DND-41 (cell line): ENCODE measurements at regions not wholly inside any gene's neighbourhood (a gene's known extent, or its start where the extent isn't known, plus 50 kb on each side); places are given as distances from the start of the nearest gene placed in this dataset.

Source experiments
- ATAC-seq: fragments of 200-7000 bp; cut with Tn5 transposase; 3 replicates; pipeline ENCODE4 v1.9.1; 2021; ENCODE audit warnings: low read depth; ENCODE audit not compliant: insufficient read depth
- DNase-seq: peaks from one replicate; pipeline ENCODE4 v3.0.0-alpha.2; 2020
- H2AFZ ChIP-seq: 2 replicates; pipeline ENCODE4 v1.6.0; 2012; ENCODE audit warnings: low read depth, low read length
- H3K27ac ChIP-seq: 2 replicates; pipeline ENCODE4 v1.5.1; 2012; ENCODE audit warnings: low read length, inconsistent platforms
- H3K27me3 ChIP-seq: fragments of 200-600 bp; sonication (generic); 2 replicates; pipeline ENCODE4 v1.6.0; 2012; ENCODE audit warnings: low read length, mild to moderate bottlenecking, inconsistent platforms; ENCODE audit not compliant: insufficient read depth, poor library complexity
- H3K36me3 ChIP-seq: 2 replicates; pipeline ENCODE4 v1.5.1; 2012; ENCODE audit warnings: low read length, inconsistent platforms; ENCODE audit not compliant: insufficient read depth
- H3K4me1 ChIP-seq: 2 replicates; pipeline ENCODE4 v1.5.1; 2012; ENCODE audit warnings: mild to moderate bottlenecking, low read length; ENCODE audit not compliant: insufficient read depth
- H3K4me2 ChIP-seq: 2 replicates; pipeline ENCODE4 v1.6.0; 2012; ENCODE audit warnings: mild to moderate bottlenecking, moderate library complexity, low read length, inconsistent platforms; ENCODE audit not compliant: insufficient read depth
- H3K4me3 ChIP-seq, 2 experiments: fragments of 200-600 bp in 1 of 2; shearing (Covaris generic) in 1 of 2; 2 replicates each; pipeline ENCODE4 v1.5.1; 2012 to 2016; ENCODE audit warnings: inconsistent platforms in 2 of 2, low read length in 2 of 2, mild to moderate bottlenecking in 2 of 2, low read depth in 1 of 2, moderate library complexity in 1 of 2
- H3K79me2 ChIP-seq: 2 replicates; pipeline ENCODE4 v1.6.0; 2012; ENCODE audit warnings: low read length, inconsistent platforms; ENCODE audit not compliant: insufficient read depth
- H3K9ac ChIP-seq: 2 replicates; pipeline ENCODE4 v1.6.0; 2012; ENCODE audit warnings: low read depth, mild to moderate bottlenecking, inconsistent platforms, low read length, moderate library complexity
- H3K9me3 ChIP-seq: 2 replicates; pipeline ENCODE4 v1.5.1; 2012; ENCODE audit warnings: low read length, moderate library complexity, mild to moderate bottlenecking, inconsistent platforms; ENCODE audit not compliant: insufficient read depth, severe bottlenecking
- H4K20me1 ChIP-seq: 2 replicates; pipeline ENCODE4 v1.6.0; 2012; ENCODE audit warnings: low read length; ENCODE audit not compliant: insufficient read depth
- EZH2 ChIP-seq: IDR thresholded peaks from 3 replicates; pipeline ENCODE4 v1.6.1; 2012; ENCODE audit warnings: borderline replicate concordance, low read depth, mild to moderate bottlenecking, moderate library complexity, low read length, inconsistent platforms; ENCODE audit not compliant: severe bottlenecking
- TF ChIP-seq, protein P1 (sequence below): IDR thresholded peaks from 2 replicates; pipeline ENCODE4 v1.5.1; 2012; ENCODE audit warnings: borderline replicate concordance, low read length, moderate library complexity, mild to moderate bottlenecking; ENCODE audit not compliant: poor library complexity, severe bottlenecking; ENCODE audit errors: extremely low read depth

DNA sequence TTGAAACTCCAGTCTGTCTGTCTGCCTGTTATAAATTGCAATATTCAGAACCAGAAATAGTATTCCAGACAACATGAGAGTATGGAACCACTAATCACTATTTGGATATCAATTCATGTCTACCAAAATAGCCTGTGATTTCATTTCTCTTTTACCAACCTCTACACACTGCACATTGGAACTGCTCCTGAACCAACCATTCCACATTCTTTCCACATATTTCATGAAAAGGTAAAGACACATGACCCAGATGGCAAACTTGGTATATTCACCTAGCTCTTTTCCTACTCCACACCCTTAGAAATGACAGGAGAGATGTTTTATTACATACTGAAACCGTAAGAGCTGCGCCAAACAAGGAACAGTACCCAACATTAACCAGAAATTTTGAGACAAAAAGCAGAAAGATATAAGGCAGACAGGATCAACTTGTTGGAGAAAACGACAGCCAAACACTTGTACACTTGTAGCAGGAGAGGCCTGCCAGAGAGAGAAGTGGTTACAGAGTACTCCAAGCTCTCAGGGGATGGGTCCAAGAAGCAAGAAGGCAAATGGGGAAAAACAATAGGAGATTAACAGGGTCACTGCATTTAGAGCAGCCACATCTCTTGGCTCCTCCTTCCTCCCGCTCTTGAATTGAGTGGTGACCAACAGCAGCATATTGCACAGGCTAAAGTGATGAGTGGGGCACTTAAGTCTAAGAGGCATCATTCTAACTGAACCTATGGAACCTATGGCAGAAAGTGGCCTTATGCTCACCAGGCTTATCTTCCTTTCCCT lies 148.7 kb downstream of the SETD4 start:
- H3K36me3 ChIP-seq: no peaks in the 10 kb centered on the region
- H3K9ac ChIP-seq: no peak overlapping the region
- H3K4me1 ChIP-seq: no peaks in the 10 kb centered on the region
- no peak overlapping the region for H3K27ac ChIP-seq
- ATAC-seq (no peak), DNase-seq (no peak)
- no peak overlapping the region for H3K4me3 ChIP-seq
- no peaks in the 10 kb centered on the region for H4K20me1 ChIP-seq
- H3K9me3 ChIP-seq: peaks cover 3% of the 10 kb centered on the region
- no peak overlapping the region for H2AFZ ChIP-seq
- H3K4me2 ChIP-seq: no peak overlapping the region
- no peaks in the 10 kb centered on the region for H3K79me2 ChIP-seq
- peaks cover 5% of the 10 kb centered on the region for H3K27me3 ChIP-seq
- TF ChIP-seq, protein P1, sequence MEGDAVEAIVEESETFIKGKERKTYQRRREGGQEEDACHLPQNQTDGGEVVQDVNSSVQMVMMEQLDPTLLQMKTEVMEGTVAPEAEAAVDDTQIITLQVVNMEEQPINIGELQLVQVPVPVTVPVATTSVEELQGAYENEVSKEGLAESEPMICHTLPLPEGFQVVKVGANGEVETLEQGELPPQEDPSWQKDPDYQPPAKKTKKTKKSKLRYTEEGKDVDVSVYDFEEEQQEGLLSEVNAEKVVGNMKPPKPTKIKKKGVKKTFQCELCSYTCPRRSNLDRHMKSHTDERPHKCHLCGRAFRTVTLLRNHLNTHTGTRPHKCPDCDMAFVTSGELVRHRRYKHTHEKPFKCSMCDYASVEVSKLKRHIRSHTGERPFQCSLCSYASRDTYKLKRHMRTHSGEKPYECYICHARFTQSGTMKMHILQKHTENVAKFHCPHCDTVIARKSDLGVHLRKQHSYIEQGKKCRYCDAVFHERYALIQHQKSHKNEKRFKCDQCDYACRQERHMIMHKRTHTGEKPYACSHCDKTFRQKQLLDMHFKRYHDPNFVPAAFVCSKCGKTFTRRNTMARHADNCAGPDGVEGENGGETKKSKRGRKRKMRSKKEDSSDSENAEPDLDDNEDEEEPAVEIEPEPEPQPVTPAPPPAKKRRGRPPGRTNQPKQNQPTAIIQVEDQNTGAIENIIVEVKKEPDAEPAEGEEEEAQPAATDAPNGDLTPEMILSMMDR: no peak
- TF ChIP-seq EZH2: no peak

DNA sequence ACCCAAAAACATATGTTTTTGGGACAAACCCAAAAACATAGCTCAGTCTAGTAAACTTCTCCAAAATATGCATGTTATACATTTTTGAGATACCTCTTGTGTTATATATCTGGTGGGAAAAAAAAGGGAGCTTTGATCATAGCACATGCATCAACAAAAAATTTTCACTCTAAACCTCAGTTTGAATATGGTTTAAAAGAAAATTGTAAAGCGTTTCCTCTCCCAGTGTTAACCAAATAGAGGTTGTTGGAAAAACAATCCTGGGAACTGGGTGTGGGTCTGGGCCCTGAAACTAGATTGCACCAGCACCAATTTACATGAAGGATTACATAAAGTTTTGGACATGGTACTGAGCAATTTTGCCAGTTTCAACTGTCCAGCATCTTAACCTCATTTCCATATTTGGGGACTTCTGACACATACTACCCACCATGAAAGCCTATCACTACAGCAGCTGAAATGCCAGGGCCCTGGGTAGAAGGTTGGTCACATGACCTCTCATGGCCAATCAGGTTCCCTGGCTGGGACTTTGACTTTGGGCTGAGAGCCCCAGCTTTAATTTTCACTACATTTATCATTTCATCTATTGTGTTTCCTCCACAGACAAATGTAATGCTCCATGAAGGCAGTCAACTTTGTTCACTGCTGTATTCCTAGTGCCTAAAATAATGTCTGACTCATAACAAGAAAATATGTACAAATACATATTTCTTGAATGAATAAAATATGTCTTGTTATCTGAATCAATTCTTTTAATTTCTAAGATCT lies 150.7 kb downstream of the SETD4 start:
- Histone ChIP-seq H3K9ac (no peak overlapping the region), H3K27me3 (no peaks in the 10 kb centered on the region), H4K20me1 (no peaks in the 10 kb centered on the region), H3K4me1 (no peaks in the 10 kb centered on the region), H3K4me2 (no peak overlapping the region), H3K9me3 (no peaks in the 10 kb centered on the region), H2AFZ (no peak overlapping the region), H3K36me3 (no peaks in the 10 kb centered on the region), H3K79me2 (no peaks in the 10 kb centered on the region), H3K27ac (no peak overlapping the region), H3K4me3 (no peak overlapping the region)
- DNase-seq (no peak), ATAC-seq (no peak)
- TF ChIP-seq EZH2: no peak

DNA sequence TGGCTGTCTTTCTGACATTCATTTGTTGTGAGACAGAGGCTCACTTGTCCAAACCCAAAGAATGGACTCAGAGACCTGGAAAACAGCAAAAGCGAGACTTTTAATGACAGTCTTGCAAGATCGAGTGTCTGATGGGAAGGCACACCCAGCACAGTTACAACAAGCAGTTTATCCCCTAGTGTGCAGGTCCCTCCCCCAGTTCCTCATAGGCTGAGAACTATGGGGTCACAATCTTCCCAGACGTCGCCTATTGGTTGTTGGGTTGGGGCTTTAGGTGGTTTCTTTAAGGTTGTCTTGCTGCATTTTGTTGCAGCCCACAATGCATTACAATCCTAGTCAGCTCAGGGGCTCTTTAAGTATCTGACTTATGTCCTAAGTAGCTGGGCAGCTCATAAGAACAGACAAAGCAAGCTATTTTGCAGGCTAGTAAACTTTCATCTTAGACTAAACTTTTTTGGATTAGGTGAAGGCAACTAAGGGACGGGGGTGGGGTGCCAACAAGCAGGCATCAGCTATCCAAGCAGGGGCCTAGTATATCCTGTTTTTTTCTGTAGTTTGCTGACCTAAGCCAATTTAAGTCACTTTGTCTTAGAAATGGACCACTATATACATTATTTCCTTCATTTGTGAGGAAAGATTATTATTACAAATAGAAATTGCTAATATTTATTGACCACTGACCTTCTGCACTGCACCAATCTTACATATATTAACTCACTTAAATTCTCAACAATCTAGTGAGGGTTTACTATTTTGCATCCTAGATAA lies 151.8 kb downstream of the SETD4 start:
- no peak overlapping the region for H3K9ac ChIP-seq
- H3K79me2 ChIP-seq: no peaks in the 10 kb centered on the region
- no peak overlapping the region for H3K4me3 ChIP-seq
- H3K4me1 ChIP-seq: no peaks in the 10 kb centered on the region
- no peaks in the 10 kb centered on the region for H4K20me1 ChIP-seq
- TF ChIP-seq, protein P1: no peak
- TF ChIP-seq EZH2: no peak
- ATAC-seq: no peak
- H3K27me3 ChIP-seq: no peaks in the 10 kb centered on the region
- no peak overlapping the region for H3K4me2 ChIP-seq
- no peak overlapping the region for H3K27ac ChIP-seq
- H3K9me3 ChIP-seq: no peaks in the 10 kb centered on the region
- DNase-seq: no peak
- H2AFZ ChIP-seq: no peak overlapping the region
- no peaks in the 10 kb centered on the region for H3K36me3 ChIP-seq
